Activated CD4-positive, alpha-beta memory T cell treated with anti-CD3 and anti-CD28 coated beads, Interleukin-2, amount 10 ng/mL, durations not matched to agents 7 days and 5 days (primary cell): ENCODE measurements at regions not wholly inside any gene's neighbourhood (a gene's known extent, or its start where the extent isn't known, plus 50 kb on each side); places are given as distances from the start of the nearest gene placed in this dataset.

ENCODE experiments used
- CTCF ChIA-PET: fragments of 350-600 bp; sonication (Branson Sonifier 250); formaldehyde crosslinking; loops from one replicate; lab custom pipeline; 2021; ENCODE audit warnings: antibody characterized with exemption, inconsistent platforms; lab: Charles Lee
- POLR2A ChIA-PET: fragments of 350-600 bp; sonication (Branson Sonifier 250); formaldehyde crosslinking; loops from one replicate; lab custom pipeline; 2021; ENCODE audit warnings: antibody characterized with exemption; lab: Charles Lee
- DNase-seq: peaks from one replicate; pipeline ENCODE4 v3.0.0-alpha.2; 2020
- H3K27ac Mint-ChIP-seq: one replicate; pipeline ENCODE4 v1.8.0; 2021; ENCODE audit warnings: mild to moderate bottlenecking, mixed read lengths
- H3K27me3 Mint-ChIP-seq: one replicate; pipeline ENCODE4 v1.8.0; 2021; ENCODE audit warnings: mixed read lengths
- H3K36me3 Mint-ChIP-seq: one replicate; pipeline ENCODE4 v1.8.0; 2021; ENCODE audit warnings: low read depth, mixed read lengths
- H3K4me1 Mint-ChIP-seq: one replicate; pipeline ENCODE4 v1.8.0; 2021; ENCODE audit warnings: mixed read lengths
- H3K4me3 Mint-ChIP-seq: one replicate; pipeline ENCODE4 v1.8.0; 2021; ENCODE audit warnings: mild to moderate bottlenecking, mixed read lengths
- H3K9me3 Mint-ChIP-seq: one replicate; pipeline ENCODE4 v1.8.0; 2021; ENCODE audit warnings: mixed read lengths

DNA sequence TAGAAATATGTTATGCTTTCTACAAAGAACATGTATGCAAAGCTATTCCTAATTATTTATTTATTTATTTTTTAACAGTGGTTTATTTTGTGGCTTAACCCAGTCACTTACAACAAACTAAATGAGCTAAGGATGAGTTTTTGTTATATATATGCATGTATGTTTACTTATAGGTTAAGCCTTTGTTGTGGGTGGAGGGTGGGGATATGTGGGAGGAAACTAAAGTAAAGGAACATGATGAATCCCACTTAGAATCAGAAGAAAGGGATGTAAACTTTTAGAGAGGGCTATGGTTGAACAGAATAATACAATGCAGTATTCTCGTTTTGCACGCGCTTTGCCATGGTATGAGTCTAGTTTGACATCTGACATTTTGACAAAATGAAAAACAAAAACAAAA lies 321.0 kb upstream of the RUNX1 start:
- no peaks in the 10 kb centered on the region for H3K36me3 Mint-ChIP-seq
- H3K4me3 Mint-ChIP-seq: no peak overlapping the region
- no peaks in the 10 kb centered on the region for H3K4me1 Mint-ChIP-seq
- H3K9me3 Mint-ChIP-seq: no peaks in the 10 kb centered on the region
- ChIA-PET POLR2A (no interaction called here), CTCF (no interaction called here)
- H3K27ac Mint-ChIP-seq: no peak overlapping the region
- no peak for DNase-seq
- H3K27me3 Mint-ChIP-seq: no peaks in the 10 kb centered on the region

DNA sequence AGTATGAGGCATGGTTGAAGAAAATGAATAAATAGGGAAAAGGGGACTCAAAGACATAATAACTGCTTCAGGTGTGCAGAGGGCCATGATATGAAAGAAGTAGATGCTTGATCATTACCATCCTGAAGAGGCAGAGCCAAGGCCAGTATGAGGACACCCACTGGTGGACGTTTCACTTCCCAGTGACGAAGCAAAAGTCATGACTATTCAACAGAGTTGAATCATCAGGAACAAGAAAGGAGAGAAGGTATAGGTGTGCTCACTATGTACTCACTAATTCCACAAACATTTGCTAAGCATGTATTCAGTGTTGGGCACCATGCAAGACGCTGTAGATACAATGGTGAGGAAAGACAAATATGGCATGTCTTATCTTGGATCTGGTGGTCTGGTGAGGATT lies 319.2 kb upstream of the RUNX1 start:
- Mint-ChIP-seq H3K27ac (no peak overlapping the region), H3K4me1 (no peaks in the 10 kb centered on the region), H3K27me3 (no peaks in the 10 kb centered on the region), H3K36me3 (no peaks in the 10 kb centered on the region), H3K9me3 (peaks cover 2% of the 10 kb centered on the region), H3K4me3 (no peak overlapping the region)
- DNase-seq: no peak
- ChIA-PET POLR2A (no interaction called here), CTCF (no interaction called here)

DNA sequence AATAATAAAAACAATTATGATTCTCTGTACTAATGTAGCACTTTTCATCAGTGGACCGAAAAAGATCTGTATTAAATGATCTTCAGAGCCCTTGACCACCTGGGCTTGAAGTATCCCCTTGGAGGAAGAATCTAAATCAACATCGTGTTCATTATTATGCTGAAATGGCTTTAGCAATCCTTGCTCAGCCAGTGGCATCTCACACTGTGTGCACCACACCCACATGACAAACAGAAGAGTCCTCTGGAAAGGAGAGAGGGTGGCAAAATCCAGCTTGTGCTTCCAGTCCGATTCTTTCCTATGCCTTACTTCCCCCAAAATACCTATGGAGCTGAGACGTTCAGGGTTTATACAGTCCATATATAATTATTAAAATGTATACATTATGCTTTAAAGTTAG lies 318.5 kb upstream of the RUNX1 start:
- H3K4me1 Mint-ChIP-seq: no peaks in the 10 kb centered on the region
- no peaks in the 10 kb centered on the region for H3K36me3 Mint-ChIP-seq
- ChIA-PET POLR2A (no interaction called here), CTCF (no interaction called here)
- no peak overlapping the region for H3K4me3 Mint-ChIP-seq
- H3K27me3 Mint-ChIP-seq: no peaks in the 10 kb centered on the region
- no peak for DNase-seq
- H3K27ac Mint-ChIP-seq: no peak overlapping the region
- H3K9me3 Mint-ChIP-seq: peaks cover 2% of the 10 kb centered on the region

DNA sequence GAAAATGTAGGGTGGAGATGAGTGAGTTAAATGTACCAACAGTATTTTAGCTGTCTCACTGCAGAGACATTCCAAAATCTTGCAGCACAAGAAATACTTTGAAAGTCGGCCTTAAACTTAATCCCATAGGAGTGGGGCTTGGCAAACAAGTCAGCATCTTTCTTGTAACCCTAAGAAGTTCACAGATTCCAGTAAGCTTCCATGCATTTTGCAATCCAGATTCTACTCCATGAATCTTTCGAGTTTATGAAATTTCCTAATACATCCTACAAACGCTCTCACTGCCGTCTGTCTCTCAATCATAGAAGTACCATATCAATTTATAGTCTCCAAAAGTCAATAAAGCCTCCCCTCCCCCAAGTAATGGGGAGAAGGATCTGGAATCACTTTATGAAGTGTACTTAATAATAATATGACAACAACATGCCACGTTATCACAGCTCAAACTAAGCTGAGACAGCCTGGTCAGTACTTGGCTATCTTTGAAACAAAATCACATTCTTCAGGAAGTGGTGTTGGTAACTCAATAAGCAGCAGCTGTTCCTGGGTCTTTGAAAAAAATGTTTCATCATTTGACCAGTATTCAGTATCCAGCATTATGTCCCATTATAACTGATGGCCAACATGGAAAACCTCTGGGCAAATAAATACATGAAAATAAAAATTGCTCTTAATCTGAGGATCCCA lies 317.4 kb upstream of the RUNX1 start:
- H3K4me3 Mint-ChIP-seq: no peak overlapping the region
- no peaks in the 10 kb centered on the region for H3K4me1 Mint-ChIP-seq
- no peak overlapping the region for H3K27ac Mint-ChIP-seq
- H3K27me3 Mint-ChIP-seq: no peaks in the 10 kb centered on the region
- ChIA-PET POLR2A (no interaction called here), CTCF (no interaction called here)
- no peak for DNase-seq
- peaks cover 2% of the 10 kb centered on the region for H3K9me3 Mint-ChIP-seq
- H3K36me3 Mint-ChIP-seq: peaks cover 2% of the 10 kb centered on the region

DNA sequence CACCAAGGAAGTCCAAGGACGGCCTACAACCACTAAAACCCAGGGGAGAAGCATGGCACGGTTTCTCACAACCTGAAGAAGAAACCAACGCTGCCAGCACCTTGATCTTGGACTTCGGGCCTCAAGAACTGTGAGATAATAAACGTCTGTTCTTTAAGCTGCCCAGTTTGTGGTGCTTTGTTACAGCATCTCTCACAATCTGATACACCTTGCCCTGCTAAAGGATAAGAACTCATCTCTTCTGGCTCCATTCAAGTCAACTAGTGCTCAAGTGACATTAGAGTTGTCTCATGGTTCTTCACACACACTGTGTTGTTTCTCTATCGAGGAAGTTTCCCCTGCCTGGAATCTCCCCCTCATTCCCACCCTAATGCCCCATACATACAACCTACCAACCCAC lies 314.4 kb upstream of the RUNX1 start:
- no peak overlapping the region for H3K4me3 Mint-ChIP-seq
- H3K9me3 Mint-ChIP-seq: peaks cover 2% of the 10 kb centered on the region
- H3K27me3 Mint-ChIP-seq: no peaks in the 10 kb centered on the region
- H3K36me3 Mint-ChIP-seq: peaks cover 2% of the 10 kb centered on the region
- no peak overlapping the region for H3K27ac Mint-ChIP-seq
- peaks cover 1% of the 10 kb centered on the region for H3K4me1 Mint-ChIP-seq
- DNase-seq: no peak
- ChIA-PET POLR2A (no interaction called here), CTCF (no interaction called here)

DNA sequence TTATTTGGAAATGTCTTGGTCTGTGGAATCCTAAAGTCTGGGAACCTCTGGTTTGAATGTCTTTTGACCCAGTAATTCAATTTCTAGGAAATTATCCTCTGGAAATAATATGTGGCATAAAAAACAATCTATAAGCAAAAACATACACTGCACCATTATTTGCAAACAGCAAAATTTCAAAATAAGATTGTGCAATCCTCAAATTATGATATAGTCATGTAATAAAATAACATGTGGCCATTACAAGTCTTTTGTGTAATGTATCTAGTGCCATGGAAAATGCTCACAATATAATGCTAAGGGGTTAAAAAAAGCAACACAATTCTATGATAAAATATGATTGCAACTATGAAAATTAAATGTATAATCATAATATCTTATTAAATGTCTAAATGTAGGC lies 312.9 kb upstream of the RUNX1 start:
- peaks cover 9% of the 10 kb centered on the region for H3K4me1 Mint-ChIP-seq
- ChIA-PET CTCF (no interaction called here), POLR2A (no interaction called here)
- H3K27me3 Mint-ChIP-seq: no peaks in the 10 kb centered on the region
- H3K27ac Mint-ChIP-seq: no peak overlapping the region
- H3K9me3 Mint-ChIP-seq: peaks cover 2% of the 10 kb centered on the region
- peaks cover 2% of the 10 kb centered on the region for H3K36me3 Mint-ChIP-seq
- no peak overlapping the region for H3K4me3 Mint-ChIP-seq
- no peak for DNase-seq

DNA sequence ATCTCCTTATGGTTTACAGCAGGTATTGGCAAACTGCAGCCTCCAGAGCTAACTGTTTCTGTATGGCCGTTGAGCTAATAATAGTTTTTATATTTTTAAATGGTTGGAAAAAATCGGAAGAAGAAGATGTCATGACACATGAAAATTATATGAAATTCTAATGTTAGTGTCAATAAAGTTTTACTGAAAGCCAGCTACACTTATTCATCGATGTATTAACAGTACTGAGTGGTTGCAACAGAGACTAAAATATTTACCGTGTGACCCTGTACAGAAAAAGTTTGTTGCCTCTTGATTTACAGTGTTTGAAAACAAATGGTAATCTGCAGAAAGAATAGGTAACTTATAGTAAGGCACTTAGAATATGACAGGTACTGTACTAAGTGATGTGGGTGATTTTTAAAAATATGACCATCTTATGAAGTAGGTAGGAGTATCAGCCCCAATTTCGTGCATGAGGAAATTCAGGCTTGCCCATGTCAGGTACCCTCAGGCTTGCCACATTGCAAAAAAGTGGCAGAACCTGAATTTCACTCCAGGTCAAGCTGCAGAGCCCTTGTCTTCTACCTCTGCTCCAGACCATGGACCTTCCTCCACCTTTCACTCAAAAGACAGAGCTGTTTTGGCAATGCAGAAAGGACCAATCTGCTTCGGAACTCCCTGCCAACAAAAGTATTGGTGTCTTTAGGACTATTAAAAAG lies 311.9 kb upstream of the RUNX1 start:
- CTCF ChIA-PET: no interaction called here
- DNase-seq: no peak
- Mint-ChIP-seq H3K27ac (no peak overlapping the region), H3K9me3 (peaks cover 2% of the 10 kb centered on the region), H3K27me3 (no peaks in the 10 kb centered on the region), H3K36me3 (peaks cover 2% of the 10 kb centered on the region), H3K4me3 (no peak overlapping the region), H3K4me1 (peaks cover 9% of the 10 kb centered on the region)
- POLR2A ChIA-PET: no interaction called here

DNA sequence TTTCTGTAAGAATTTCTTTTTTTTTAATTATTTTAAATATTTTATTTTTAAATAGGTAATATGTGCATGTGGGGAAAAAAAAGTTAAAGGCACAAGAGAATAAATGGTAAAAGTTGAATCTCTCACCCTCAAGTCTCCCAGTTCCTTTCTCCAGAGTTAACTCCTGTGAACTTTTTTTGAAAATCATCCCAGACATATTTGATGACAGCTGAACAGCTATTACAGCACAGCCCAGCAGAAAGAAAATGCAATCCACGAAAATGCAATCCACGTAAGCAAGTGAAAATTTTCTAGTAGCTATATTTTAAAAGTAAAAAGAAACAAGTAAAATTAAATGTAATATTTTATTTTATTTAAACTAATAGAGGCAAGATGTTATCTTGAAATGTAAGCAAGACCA lies 310.0 kb upstream of the RUNX1 start:
- H3K4me1 Mint-ChIP-seq: peaks cover 9% of the 10 kb centered on the region
- no peak overlapping the region for H3K4me3 Mint-ChIP-seq
- H3K27ac Mint-ChIP-seq: no peak overlapping the region
- DNase-seq: no peak
- no peaks in the 10 kb centered on the region for H3K27me3 Mint-ChIP-seq
- H3K9me3 Mint-ChIP-seq: peaks cover 2% of the 10 kb centered on the region
- H3K36me3 Mint-ChIP-seq: peaks cover 2% of the 10 kb centered on the region
- ChIA-PET CTCF (no interaction called here), POLR2A (no interaction called here)

DNA sequence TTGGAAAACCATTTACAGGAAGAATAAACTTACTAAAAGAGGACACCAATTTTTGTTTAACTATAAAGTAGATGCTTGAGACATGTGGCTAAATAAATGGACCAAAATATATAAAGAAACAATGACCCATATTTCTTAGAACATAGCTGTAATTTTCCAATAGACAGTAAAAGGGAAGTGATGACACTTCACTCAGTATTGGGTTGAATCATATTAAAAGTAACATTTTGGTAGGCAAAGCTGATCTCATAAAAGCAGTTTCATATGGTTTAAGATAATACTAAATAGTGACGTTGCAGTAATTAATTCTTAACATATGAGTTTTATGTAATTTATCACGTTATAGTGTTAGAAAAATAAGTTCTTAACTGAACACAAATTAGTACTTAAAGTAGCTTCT lies 308.9 kb upstream of the RUNX1 start:
- Mint-ChIP-seq H3K4me3 (no peak overlapping the region), H3K27ac (no peak overlapping the region), H3K4me1 (peaks cover 9% of the 10 kb centered on the region), H3K27me3 (no peaks in the 10 kb centered on the region), H3K9me3 (peaks cover 2% of the 10 kb centered on the region), H3K36me3 (peaks cover 2% of the 10 kb centered on the region)
- POLR2A ChIA-PET: no interaction called here
- CTCF ChIA-PET: no interaction called here
- no peak for DNase-seq

DNA sequence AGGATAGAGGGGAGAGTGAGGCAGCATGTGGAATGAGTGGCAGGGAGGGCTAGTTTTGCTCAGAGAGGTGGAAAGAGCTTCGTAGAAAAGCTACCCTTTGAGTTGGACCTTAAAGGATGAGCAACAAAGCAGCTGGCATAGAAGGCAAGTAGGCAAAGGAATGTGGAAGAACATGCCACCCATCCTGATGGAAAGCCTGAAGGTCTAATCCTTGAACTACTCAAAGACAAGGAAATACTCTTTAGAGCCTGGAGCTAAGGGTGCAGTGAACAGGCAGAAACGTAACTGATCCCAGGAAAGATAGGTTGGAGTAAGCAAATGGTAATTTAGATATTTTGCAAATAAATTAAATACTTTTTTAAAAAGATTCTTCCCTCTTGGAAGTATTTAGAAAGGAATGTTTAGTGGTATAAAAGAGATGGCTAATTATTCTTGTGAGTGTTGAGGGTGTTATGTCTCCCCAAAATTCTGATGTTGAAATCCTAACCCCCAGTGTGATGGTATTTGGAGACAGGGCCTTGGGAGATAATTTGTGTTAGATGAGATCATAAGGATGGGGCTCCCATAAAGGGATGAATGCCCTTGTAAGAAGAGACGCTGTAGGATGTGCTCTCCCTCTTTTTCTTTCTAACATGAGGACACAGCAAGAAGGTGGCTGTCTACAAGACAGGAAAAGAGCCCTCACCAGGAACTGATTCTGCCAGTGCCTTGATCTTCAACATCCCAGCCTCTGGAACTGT lies 308.1 kb upstream of the RUNX1 start:
- no peak for DNase-seq
- Mint-ChIP-seq H3K4me1 (peaks cover 11% of the 10 kb centered on the region), H3K27me3 (no peaks in the 10 kb centered on the region), H3K9me3 (peaks cover 2% of the 10 kb centered on the region), H3K36me3 (no peaks in the 10 kb centered on the region), H3K4me3 (no peak overlapping the region), H3K27ac (no peak overlapping the region)
- CTCF ChIA-PET: interaction anchor here (0.9 to 1.1 kb wide), 2 partner anchors 306 to 431 kb away, joined by 3 read pairs; no protein-coding TSS in a partner anchor
- POLR2A ChIA-PET: no interaction called here

DNA sequence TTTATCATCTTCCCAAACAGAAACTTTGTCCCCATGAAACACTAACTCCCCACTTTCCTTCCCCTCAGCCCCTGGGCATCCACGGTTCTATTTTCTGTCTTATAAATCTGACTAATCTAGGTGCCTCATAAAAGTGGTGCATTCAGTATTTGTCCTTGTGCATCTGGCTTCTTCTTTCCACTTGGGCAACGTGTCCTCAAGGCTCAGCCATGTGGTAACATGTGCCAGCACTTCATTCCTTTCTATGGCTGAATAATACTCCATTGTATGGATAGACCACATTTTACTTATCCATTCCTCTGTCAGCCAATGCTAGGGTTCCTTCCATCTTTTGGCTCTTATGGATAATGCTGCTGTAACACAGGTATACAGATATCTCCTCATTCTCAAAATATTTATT lies 305.0 kb upstream of the RUNX1 start:
- POLR2A ChIA-PET: no interaction called here
- peaks cover 26% of the 10 kb centered on the region for H3K4me1 Mint-ChIP-seq
- no peak overlapping the region for H3K4me3 Mint-ChIP-seq
- DNase-seq: no peak
- H3K27me3 Mint-ChIP-seq: no peaks in the 10 kb centered on the region
- peaks cover 2% of the 10 kb centered on the region for H3K9me3 Mint-ChIP-seq
- CTCF ChIA-PET: interaction anchor here (0.6 to 1.4 kb wide), 2 partner anchors 464 to 660 kb away, joined by 3 read pairs; no protein-coding TSS in a partner anchor
- no peaks in the 10 kb centered on the region for H3K36me3 Mint-ChIP-seq
- no peak overlapping the region for H3K27ac Mint-ChIP-seq

DNA sequence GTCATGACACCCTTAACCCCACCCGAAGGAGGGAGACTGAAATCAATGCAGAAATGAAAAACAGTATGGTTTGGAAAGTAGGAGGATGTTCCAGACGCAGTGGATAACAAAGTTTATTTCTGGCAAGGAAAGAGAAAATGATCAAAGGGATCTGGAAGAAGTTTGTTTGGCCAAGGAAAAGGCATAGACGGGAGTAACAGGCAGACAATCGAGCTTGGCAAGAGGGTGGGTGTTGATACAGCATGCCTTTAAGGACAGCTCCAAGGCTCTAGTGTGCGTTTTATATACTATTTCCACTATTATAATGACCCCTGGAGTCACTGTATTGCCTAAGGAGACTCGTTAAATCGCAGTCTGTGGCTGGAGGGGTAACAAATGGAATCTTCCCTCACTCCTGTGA lies 303.7 kb upstream of the RUNX1 start:
- CTCF ChIA-PET: no interaction called here
- no peak overlapping the region for H3K27ac Mint-ChIP-seq
- no peak overlapping the region for H3K4me3 Mint-ChIP-seq
- H3K27me3 Mint-ChIP-seq: no peaks in the 10 kb centered on the region
- POLR2A ChIA-PET: no interaction called here
- H3K4me1 Mint-ChIP-seq: peaks cover 22% of the 10 kb centered on the region
- H3K9me3 Mint-ChIP-seq: peaks cover 2% of the 10 kb centered on the region
- DNase-seq: no peak
- H3K36me3 Mint-ChIP-seq: no peaks in the 10 kb centered on the region

DNA sequence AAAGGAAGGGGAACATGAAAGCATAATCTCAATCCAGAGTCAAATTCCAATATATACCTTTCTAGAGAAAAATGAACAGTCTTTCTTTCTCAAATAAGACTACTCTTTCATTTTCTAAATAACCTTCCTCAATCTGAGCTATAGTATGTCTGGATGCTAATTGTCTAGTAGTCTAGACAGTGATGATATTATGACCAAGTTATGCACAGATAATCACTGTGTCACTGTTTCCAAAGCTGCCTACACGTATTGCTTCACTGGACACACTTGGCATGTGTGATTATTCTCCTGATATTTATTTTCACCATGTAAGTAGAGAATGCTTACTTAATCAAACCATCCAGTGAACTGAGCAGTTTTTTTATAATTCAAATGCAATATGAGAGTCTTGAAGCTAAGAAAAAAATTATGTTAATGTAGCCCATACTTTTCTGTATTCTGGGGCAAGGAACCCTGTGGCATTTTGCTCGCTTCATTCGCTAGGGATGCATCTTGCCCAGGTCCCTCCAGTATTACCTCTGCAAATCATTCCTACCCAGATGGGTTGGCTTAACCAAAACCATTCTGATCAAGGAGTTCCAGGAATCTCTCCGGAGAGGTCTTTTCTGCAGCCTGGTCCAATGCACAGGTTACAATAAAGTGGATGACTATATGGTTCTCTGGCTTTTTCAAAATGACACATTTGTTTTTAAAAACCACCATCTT lies 303.1 kb upstream of the RUNX1 start:
- Mint-ChIP-seq H3K36me3 (no peaks in the 10 kb centered on the region), H3K4me3 (no peak overlapping the region), H3K9me3 (peaks cover 2% of the 10 kb centered on the region), H3K4me1 (peaks cover 17% of the 10 kb centered on the region), H3K27ac (no peak overlapping the region), H3K27me3 (no peaks in the 10 kb centered on the region)
- POLR2A ChIA-PET: no interaction called here
- CTCF ChIA-PET: no interaction called here
- no peak for DNase-seq
